DMS53 (cell line): ENCODE measurements at regions not wholly inside any gene's neighbourhood (a gene's known extent, or its start where the extent isn't known, plus 50 kb on each side); places are given as distances from the start of the nearest gene placed in this dataset.
"Not testable (repeated sequence)": the region's sequence is repeated elsewhere in the genome, so short reads cannot be mapped to it uniquely, and the experiment has no call there.

ENCODE experiments used
- DNase-seq: peaks from one replicate; lab custom pipeline; 2025; lab: John Stamatoyannopoulos, UW

GRCh38 chr13:111589992-111590391 is 269.6 kb downstream of the TEX29 start:
- no peak for DNase-seq

- no peak for DNase-seq
These were observed 270.4 kb downstream of the TEX29 start for GRCh38 chr13:111590796-111591195.

- not testable (repeated sequence) for DNase-seq
These were observed 273.0 kb downstream of the TEX29 start for GRCh38 chr13:111593490-111593889.

GRCh38 chr13:111594606-111595005 is 274.2 kb downstream of the TEX29 start:
- no peak for DNase-seq

GRCh38 chr13:111595276-111595675 is 274.8 kb downstream of the TEX29 start:
- no peak for DNase-seq

GRCh38 chr13:111595791-111596190 is 275.3 kb downstream of the TEX29 start:
- DNase-seq = no peak

GRCh38 chr13:111597191-111597611 is 276.8 kb downstream of the TEX29 start:
- DNase-seq = no peak

- no peak for DNase-seq
These were observed 277.2 kb downstream of the TEX29 start for GRCh38 chr13:111597618-111598017.

- no peak for DNase-seq
These were observed 278.3 kb downstream of the TEX29 start for GRCh38 chr13:111598747-111599146.

GRCh38 chr13:111599791-111600190 is 279.3 kb downstream of the TEX29 start:
- no peak for DNase-seq

GRCh38 chr13:111602874-111603273 is 282.4 kb downstream of the TEX29 start:
- no peak for DNase-seq

- DNase-seq = no peak
These were observed 283.7 kb downstream of the TEX29 start for GRCh38 chr13:111604097-111604496.

GRCh38 chr13:111608556-111608955 is 288.1 kb downstream of the TEX29 start:
- no peak for DNase-seq

GRCh38 chr13:111609631-111610030 is 289.2 kb downstream of the TEX29 start:
- DNase-seq = no peak

- DNase-seq = no peak
These were observed 289.6 kb downstream of the TEX29 start for GRCh38 chr13:111610081-111610480.

GRCh38 chr13:111610879-111611278 is 290.4 kb downstream of the TEX29 start:
- DNase-seq = no peak

- DNase-seq = no peak
These were observed 291.2 kb downstream of the TEX29 start for GRCh38 chr13:111611651-111612050.

GRCh38 chr13:111612886-111613285 is 292.4 kb downstream of the TEX29 start:
- DNase-seq = no peak

- no peak for DNase-seq
These were observed 293.6 kb downstream of the TEX29 start for GRCh38 chr13:111614009-111614408.

- no peak for DNase-seq
These were observed 294.2 kb downstream of the TEX29 start for GRCh38 chr13:111614613-111615012.

- DNase-seq = no peak
These were observed 295.8 kb downstream of the TEX29 start for GRCh38 chr13:111616203-111616602.

- no peak for DNase-seq
These were observed 299.7 kb downstream of the TEX29 start for GRCh38 chr13:111620166-111620565.

GRCh38 chr13:111620586-111620985 is 300.1 kb downstream of the TEX29 start:
- DNase-seq = no peak

GRCh38 chr13:111621164-111621563 is 300.7 kb downstream of the TEX29 start:
- no peak for DNase-seq

GRCh38 chr13:111622051-111622531 is 301.6 kb downstream of the TEX29 start:
- no peak for DNase-seq
